ENCODE measurements at regions not wholly inside any gene's neighbourhood (a gene's known extent, or its start where the extent isn't known, plus 50 kb on each side); places are given as distances from the start of the nearest gene placed in this dataset.

DNA sequence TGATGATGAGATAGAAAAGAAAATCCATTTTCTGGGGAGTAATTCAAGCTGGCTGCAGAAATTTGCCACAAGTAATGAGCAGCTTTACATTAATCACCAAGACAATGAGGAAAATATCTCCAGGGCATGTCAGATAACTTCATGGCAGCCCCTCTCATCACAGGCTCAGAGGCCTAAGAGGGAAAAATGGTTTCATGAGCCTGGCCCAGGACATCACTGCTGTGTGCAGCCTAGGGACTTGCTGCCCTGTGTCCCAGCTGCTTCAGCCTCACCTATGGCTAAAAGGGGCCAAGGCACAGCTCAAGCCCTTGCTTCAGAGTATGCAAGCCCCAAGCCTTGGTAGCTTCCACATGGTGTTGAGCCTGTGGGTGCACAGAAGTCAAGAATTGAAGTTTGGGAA lies 161.7 kb downstream of the OPA1 start:
- CTCF ChIA-PET: interaction anchor here (1.5 kb wide), 1 partner anchor 104 kb away, joined by 3 read pairs; no protein-coding TSS in a partner anchor

DNA sequence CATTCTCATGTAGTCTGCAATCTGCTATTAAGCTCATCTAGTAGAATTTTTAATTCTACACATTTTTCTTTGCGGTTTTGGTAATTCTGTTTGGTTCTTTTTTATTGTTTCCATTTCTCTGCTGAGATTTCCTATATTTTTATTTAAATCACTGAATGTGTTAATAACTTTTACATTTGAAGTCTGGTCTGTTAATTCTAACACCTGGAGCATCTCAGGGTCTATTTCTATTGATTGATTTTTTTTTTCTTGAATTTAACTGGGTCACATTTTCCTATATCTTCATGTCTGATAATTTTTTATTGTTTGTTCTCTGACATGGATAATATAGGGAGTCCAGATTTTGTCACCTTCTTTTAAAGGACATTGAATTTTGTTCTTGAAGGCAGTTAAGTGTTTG lies 163.5 kb downstream of the OPA1 start:
- Mint-ChIP-seq H3K36me3 (ENCODE audit: insufficient read depth, unreplicated experiment) (no peaks in the 10 kb centered on the region), H3K4me3 (ENCODE audit: low read depth, unreplicated experiment) (no peak overlapping the region), H3K9me3 (ENCODE audit: low read depth, unreplicated experiment) (peaks cover 23% of the 10 kb centered on the region), H3K27ac (ENCODE audit: unreplicated experiment) (no peak overlapping the region), H3K4me1 (ENCODE audit: low read depth, unreplicated experiment) (no peaks in the 10 kb centered on the region), H3K27me3 (ENCODE audit: unreplicated experiment) (no peaks in the 10 kb centered on the region)
- CTCF ChIA-PET: no interaction called here
- TF ChIP-seq, protein P1, sequence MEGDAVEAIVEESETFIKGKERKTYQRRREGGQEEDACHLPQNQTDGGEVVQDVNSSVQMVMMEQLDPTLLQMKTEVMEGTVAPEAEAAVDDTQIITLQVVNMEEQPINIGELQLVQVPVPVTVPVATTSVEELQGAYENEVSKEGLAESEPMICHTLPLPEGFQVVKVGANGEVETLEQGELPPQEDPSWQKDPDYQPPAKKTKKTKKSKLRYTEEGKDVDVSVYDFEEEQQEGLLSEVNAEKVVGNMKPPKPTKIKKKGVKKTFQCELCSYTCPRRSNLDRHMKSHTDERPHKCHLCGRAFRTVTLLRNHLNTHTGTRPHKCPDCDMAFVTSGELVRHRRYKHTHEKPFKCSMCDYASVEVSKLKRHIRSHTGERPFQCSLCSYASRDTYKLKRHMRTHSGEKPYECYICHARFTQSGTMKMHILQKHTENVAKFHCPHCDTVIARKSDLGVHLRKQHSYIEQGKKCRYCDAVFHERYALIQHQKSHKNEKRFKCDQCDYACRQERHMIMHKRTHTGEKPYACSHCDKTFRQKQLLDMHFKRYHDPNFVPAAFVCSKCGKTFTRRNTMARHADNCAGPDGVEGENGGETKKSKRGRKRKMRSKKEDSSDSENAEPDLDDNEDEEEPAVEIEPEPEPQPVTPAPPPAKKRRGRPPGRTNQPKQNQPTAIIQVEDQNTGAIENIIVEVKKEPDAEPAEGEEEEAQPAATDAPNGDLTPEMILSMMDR (IDR thresholded peaks at IDR 0.05; ENCODE audit: unreplicated experiment): no peak
- BruUV-seq (replicated peaks): no TSS peak
- intact Hi-C loops (cut with micrococcal nuclease; ENCODE audit: unreplicated experiment): no loop called here
- DNase-seq: no peak

More for the DNA sequence above, 161.7 kb downstream of the OPA1 start:
- H3K27me3 Mint-ChIP-seq (ENCODE audit: unreplicated experiment): no peaks in the 10 kb centered on the region
- H3K27ac Mint-ChIP-seq (ENCODE audit: unreplicated experiment): no peak overlapping the region
- H3K4me1 Mint-ChIP-seq (ENCODE audit: low read depth, unreplicated experiment): no peaks in the 10 kb centered on the region
- H3K4me3 Mint-ChIP-seq (ENCODE audit: low read depth, unreplicated experiment): no peak overlapping the region
- BruUV-seq (replicated peaks): no TSS peak
- intact Hi-C loops (cut with micrococcal nuclease; ENCODE audit: unreplicated experiment): no loop called here
- DNase-seq: no peak
- TF ChIP-seq, protein P1 (IDR thresholded peaks at IDR 0.05; ENCODE audit: unreplicated experiment): no peak
- peaks cover 23% of the 10 kb centered on the region for H3K9me3 Mint-ChIP-seq (ENCODE audit: low read depth, unreplicated experiment)
- H3K36me3 Mint-ChIP-seq (ENCODE audit: insufficient read depth, unreplicated experiment): no peaks in the 10 kb centered on the region

DNA sequence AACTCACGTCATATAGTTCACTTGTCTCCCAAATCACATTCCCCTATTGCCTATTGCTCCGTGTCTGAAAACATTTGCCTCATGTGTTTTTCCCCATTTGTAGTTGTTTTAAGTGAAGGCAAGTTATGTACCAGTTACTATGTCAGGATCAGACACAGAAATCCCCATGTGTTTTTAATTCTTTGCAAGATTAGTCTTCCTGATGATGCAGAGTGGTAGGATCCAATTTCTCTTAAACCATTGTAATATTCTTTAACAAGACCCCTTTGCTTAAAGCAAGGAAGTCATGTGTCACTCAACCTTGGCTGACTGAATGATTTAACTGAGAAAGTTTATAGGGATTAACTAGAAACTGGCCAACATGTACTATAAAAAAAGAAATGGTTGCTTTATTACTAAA lies 164.4 kb downstream of the OPA1 start:
- Mint-ChIP-seq H3K36me3 (ENCODE audit: insufficient read depth, unreplicated experiment) (no peaks in the 10 kb centered on the region), H3K9me3 (ENCODE audit: low read depth, unreplicated experiment) (peaks cover 23% of the 10 kb centered on the region), H3K4me3 (ENCODE audit: low read depth, unreplicated experiment) (no peak overlapping the region), H3K27me3 (ENCODE audit: unreplicated experiment) (peaks cover 4% of the 10 kb centered on the region), H3K4me1 (ENCODE audit: low read depth, unreplicated experiment) (no peaks in the 10 kb centered on the region), H3K27ac (ENCODE audit: unreplicated experiment) (no peak overlapping the region)
- intact Hi-C loops (cut with micrococcal nuclease; ENCODE audit: unreplicated experiment): no loop called here
- no peak for DNase-seq
- TF ChIP-seq, protein P1 (IDR thresholded peaks at IDR 0.05; ENCODE audit: unreplicated experiment): no peak
- BruUV-seq (replicated peaks): no TSS peak
- CTCF ChIA-PET: interaction anchor here (0.6 kb wide), 1 partner anchor 29 kb away, joined by 5 read pairs; no protein-coding TSS in a partner anchor

DNA sequence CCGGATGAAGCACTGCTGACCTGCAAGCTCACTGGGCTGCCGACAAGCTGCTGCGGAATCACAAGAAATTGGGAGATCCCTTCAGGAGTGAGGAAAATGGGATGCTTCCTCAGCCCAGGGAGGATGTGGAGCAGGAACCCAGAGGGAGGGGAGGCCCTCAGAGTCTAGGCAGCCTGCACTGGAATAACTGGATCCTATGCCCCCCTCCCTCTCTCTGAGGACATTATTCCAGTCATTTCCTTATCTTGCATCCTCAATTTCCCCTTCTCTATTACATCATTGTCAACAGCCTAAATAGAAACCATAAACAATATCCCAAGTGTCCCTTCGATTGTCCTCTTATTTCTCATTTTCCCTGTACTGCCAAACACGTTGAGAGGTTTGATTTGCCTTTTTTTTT lies 169.0 kb downstream of the OPA1 start:
- H3K27ac Mint-ChIP-seq (ENCODE audit: unreplicated experiment): no peak overlapping the region
- peaks cover 7% of the 10 kb centered on the region for H3K9me3 Mint-ChIP-seq (ENCODE audit: low read depth, unreplicated experiment)
- CTCF ChIA-PET: interaction anchor here (0.7 kb wide), 1 partner anchor 66 kb away, joined by 3 read pairs; no protein-coding TSS in a partner anchor
- no peak for DNase-seq
- no peak overlapping the region for H3K4me3 Mint-ChIP-seq (ENCODE audit: low read depth, unreplicated experiment)
- H3K36me3 Mint-ChIP-seq (ENCODE audit: insufficient read depth, unreplicated experiment): no peaks in the 10 kb centered on the region
- intact Hi-C loops (cut with micrococcal nuclease; ENCODE audit: unreplicated experiment): no loop called here
- H3K27me3 Mint-ChIP-seq (ENCODE audit: unreplicated experiment): peaks cover 8% of the 10 kb centered on the region
- TF ChIP-seq, protein P1 (IDR thresholded peaks at IDR 0.05; ENCODE audit: unreplicated experiment): no peak
- BruUV-seq (replicated peaks): no TSS peak
- no peaks in the 10 kb centered on the region for H3K4me1 Mint-ChIP-seq (ENCODE audit: low read depth, unreplicated experiment)

Measured in Calu3 (cell line).